ENCODE measurements at regions not wholly inside any gene's neighbourhood (a gene's known extent, or its start where the extent isn't known, plus 50 kb on each side); places are given as distances from the start of the nearest gene placed in this dataset.
"Not testable (repeated sequence)": the region's sequence is repeated elsewhere in the genome, so short reads cannot be mapped to it uniquely, and the experiment has no call there.

- DNase-seq: no peak
- intact Hi-C loops (cut with DNase I): no loop called here
Observed at GRCh38 chr16:73996624-73997339, 299.8 kb upstream of the PSMD7 start.

- no peak for DNase-seq
- intact Hi-C loops (cut with DNase I): no loop called here
Observed at GRCh38 chr16:73993878-73994277, 302.7 kb upstream of the PSMD7 start.

DNA sequence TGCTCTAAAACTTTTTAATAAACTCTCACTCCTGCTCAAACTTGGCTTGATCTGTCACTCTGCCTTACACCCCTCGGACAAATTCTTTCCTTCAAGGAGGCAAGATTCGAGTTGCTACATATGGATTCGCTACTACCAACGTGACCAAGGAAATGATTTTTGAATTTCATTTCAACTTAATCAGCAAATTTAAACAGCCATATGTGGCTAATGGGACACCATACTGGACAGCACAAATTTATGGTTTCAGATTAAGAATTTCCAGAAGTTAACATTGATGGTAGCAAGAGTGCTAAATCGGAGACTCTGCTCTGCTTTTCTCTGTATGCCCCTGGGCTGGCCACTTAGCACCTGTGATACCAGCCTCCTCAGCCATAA lies 318.2 kb upstream of the PSMD7 start:
- intact Hi-C loops (cut with DNase I): no loop called here
- no peak for DNase-seq

GRCh38 chr16:73976644-73977043 lies 320.0 kb upstream of the PSMD7 start:
- no peak for DNase-seq
- intact Hi-C loops (cut with DNase I): no loop called here

GRCh38 chr16:73973174-73973573 lies 323.4 kb upstream of the PSMD7 start:
- intact Hi-C loops (cut with DNase I): no loop called here

DNA sequence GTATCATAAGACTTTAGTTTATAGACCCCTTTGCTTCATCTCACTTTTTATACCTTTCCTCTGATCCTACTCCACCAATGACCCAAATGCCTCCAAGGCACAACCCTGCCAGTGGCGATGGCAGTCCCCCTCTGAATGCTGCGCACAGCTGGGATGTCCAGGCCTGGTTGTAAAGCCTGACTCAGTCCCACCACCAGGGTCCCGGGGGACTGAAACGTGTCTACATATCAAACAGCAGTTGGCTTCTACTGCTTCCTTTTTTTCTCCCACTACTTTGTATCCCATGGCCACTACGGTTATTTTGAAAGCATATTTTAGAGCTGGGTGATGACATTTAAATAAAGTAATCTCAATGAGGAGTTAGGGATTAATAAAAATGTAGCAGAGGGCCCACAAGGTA lies 329.8 kb upstream of the PSMD7 start:
- intact Hi-C loops (cut with DNase I): no loop called here
- DNase-seq: no peak

More at GRCh38 chr16:73973174-73973573, 323.4 kb upstream of the PSMD7 start:
- no peak for DNase-seq

DNA sequence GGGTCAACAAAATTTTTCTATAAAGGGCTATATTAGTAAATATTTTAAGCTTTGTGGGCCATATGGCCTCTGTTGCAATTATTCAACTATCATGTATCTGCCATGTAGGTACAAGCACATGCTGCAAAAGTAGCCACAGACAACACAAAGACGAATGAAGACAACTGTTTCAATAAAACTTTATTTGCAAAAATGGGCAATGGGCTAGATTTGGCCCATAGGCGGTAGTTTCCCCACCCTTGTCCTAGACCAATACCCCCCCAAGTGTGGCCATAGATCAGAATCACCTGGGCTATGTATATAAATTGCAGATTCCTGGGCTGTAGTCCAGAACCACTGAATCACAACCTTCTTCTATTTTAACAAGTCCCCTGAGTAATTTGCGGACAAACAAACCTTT lies 331.0 kb upstream of the PSMD7 start:
- intact Hi-C loops (cut with DNase I): no loop called here
- no peak for DNase-seq

GRCh38 chr16:73956587-73957494 lies 339.8 kb upstream of the PSMD7 start:
- intact Hi-C loops (cut with DNase I): no loop called here
- DNase-seq: peak; percentile 24 to 88 (median 70)

DNA sequence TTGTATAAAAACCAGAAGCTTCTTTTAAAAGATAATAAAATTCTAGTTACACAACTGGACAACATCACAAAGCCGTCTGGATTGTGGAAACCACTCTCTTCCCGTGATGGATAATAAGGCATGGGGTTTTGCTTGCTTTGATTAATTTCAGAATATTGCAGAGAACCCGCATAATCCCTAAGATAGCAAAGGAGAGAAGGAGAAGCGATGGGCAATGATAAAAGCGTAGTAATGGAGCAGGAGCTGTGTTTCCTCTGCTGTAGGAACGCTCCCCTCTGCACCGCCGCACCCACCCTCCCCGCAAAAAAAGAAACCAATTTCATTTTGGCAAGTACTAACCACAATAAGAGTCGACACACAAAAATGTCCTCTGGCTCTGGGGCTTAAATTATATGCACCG lies 340.9 kb upstream of the PSMD7 start:
- DNase-seq: peak in 3 of 42 donors; percentile 4 to 15 (median 5)
- intact Hi-C loops (cut with DNase I): no loop called here

DNA sequence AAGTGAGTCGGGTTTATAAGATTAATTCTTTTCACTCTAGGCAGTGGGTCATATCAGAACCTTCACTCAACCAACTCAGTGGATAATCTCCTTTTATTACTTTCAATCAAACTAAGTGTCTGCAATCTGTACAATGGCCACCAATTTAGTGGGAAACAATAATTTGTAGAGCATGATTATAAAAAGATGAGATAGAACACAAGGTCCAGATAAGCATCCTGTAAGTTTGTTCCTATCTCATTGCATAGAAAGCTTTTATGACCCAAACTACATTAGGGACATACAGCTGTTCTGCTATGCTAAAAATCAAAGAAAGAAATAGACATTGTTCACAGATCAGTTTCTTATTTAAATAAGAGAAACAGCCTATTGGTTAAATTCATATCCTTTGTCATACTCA lies 341.4 kb upstream of the PSMD7 start:
- DNase-seq: no peak
- intact Hi-C loops (cut with DNase I): no loop called here

GRCh38 chr16:73951481-73951880 lies 345.1 kb upstream of the PSMD7 start:
- intact Hi-C loops (cut with DNase I): no loop called here
- DNase-seq: no peak

DNA sequence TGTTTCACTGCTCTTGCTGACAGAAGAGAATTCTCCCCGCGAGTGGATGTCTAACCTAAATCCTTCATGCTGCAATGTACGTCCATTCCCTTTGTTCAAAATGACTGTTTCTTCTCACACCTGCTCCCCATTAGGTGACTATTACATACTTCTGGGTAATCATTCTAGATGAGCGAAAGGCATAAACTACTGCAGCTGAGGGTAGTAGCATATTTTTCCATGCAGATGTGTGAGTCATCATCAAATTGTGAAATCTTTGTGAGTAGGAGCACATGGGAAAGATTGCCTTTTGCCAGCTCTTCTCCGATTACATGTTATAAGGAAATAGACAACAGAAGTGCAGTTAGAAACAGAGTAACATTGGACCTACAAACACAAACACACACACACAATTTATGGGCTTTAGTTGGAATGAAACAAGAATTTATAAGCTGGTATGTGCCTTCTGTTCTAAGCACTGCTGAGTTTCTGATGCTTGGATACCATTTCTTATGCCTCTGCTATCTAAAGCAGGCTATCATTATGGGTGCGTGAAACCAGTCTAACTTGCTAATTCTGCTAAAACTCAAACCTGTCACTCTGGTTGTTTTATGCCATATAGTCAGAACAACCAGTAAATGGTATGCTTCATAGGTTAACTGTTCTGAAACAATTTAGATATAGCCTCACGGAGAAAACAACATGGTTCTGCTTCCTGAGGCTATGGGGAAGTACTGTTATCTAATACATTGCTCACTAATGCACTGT lies 346.9 kb upstream of the PSMD7 start:
- DNase-seq: peak in 5 of 42 donors; percentile 7 to 52 (median 25)
- intact Hi-C loops (cut with DNase I): no loop called here

DNA sequence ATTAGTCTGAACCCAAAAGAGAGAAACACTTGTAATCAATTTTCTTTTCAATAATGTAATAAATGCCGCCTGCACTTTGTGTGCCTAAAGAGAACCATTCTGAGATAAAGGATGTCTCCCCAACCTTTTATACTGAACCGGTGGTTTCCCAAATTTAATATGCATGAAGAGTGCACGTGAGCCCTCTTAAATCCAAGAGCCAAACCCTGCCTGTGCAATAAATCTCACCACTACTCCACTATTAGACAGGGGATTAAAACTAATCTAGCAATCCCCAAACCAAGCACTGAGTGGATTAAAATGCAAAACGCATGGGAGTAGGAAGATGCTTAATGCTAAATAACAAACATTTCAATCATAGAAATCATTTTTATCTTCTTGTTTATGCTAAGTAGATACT lies 351.0 kb upstream of the PSMD7 start:
- intact Hi-C loops (cut with DNase I): no loop called here
- DNase-seq: no peak

DNA sequence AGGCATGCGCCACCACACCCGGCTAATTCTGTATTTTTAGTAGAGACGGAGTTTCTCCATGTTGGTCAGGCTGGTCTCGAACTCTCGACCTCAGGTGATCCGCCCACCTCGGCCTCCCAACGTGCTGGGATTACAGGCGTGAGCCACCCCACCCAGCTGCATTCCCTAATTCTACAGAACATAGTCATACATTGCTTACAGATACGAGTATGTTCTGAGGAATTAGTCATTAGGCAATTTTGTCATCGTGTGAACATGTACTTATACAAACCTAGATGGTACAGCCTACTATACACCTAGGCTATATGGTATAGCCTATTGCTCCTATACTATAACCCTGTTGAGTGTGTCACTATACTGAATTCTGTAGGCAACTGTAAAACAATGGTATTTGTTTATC lies 353.4 kb upstream of the PSMD7 start:
- DNase-seq; intact Hi-C loops (cut with DNase I): not testable (repeated sequence)

DNA sequence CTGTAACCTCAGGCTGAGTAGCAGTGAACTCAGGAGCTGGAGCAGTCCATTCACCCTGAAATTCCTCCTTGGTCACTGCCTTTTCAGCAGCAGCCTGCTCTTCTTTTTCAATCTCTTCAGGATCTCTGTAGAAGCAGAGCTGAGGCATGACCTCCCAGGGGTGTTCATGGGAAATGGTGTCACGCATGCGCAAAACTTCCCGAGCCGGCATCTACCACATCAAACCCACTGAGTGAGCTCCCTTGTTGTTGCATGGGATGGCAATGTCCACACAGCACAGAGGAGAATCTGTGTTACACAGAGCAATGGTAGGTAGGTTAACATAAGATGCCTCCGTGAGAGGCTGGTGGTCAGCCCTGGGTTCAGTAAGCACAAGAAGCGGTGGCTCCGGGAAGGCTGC lies 355.8 kb upstream of the PSMD7 start:
- DNase-seq; intact Hi-C loops (cut with DNase I): not testable (repeated sequence)

DNA sequence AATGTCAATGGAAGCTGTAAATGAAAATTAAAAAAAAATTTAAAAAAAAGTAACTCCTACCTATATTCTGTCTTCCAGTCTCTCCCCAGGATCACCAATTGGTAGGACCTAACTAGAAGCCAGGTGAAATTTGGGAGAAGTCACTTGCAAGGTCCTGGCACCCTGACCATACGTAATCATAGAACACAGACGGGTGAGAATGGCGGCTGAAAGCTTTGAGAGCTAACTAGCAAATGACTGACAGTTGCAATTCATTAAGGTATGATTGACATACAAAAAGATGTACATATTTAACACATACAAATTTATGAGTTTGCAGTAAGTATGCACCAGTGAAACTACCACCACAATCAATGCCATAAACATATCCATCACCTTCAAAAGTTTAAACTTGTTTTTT lies 372.7 kb upstream of the PSMD7 start:
- no peak for DNase-seq
- intact Hi-C loops (cut with DNase I): no loop called here

GRCh38 chr16:73921295-73921694 lies 375.3 kb upstream of the PSMD7 start:
- intact Hi-C loops (cut with DNase I): no loop called here
- no peak for DNase-seq

- no peak for DNase-seq
- intact Hi-C loops (cut with DNase I): no loop called here
Observed at GRCh38 chr16:73916829-73917594, 379.6 kb upstream of the PSMD7 start.

- DNase-seq: no peak
Observed at GRCh38 chr16:73915935-73916334, 380.7 kb upstream of the PSMD7 start.

More at GRCh38 chr16:73915935-73916334, 380.7 kb upstream of the PSMD7 start:
- intact Hi-C loops (cut with DNase I): no loop called here
